IMR-90 (cell line): ENCODE measurements at regions not wholly inside any gene's neighbourhood (a gene's known extent, or its start where the extent isn't known, plus 50 kb on each side); places are given as distances from the start of the nearest gene placed in this dataset.

Experiments used
- ATAC-seq: fragments of 200-7000 bp; cut with Tn5 transposase; 2 replicates; pipeline ENCODE4 v1.9.1; 2020; ENCODE audit warnings: low read depth, mild to moderate bottlenecking, moderate library complexity
- BruUV-seq: library from RNA; stranded (reverse); fragments of 400-500 nt; replicated peaks from 2 replicates; lab custom pipeline; 2021; lab: Mats Ljungman, UMichigan
- CTCF ChIA-PET: fragments of 300-600 bp; formaldehyde crosslinking; extraction: SDS; loops from one replicate; lab custom pipeline; 2021; ENCODE audit warnings: antibody characterized with exemption; lab: Yijun Ruan, JAX
- POLR2A ChIA-PET: fragments of 300-600 bp; sonication (Branson Sonifier 250); formaldehyde crosslinking; loops from one replicate; lab custom pipeline; 2022; ENCODE audit warnings: antibody characterized with exemption; ENCODE audit not compliant: unreplicated experiment; lab: Charles Lee
- DNase-seq: peaks from one replicate; pipeline ENCODE4 v3.0.0; 2013
- H2AFZ ChIP-seq: replicated peaks from 2 replicates; pipeline ENCODE3; 2013; ENCODE audit warnings: low read length, mild to moderate bottlenecking; ENCODE audit not compliant: poor library complexity
- H2AK5ac ChIP-seq: 2 replicates; pipeline ENCODE4 v1.6.1; 2013; ENCODE audit warnings: low read depth, low read length, inconsistent platforms
- H2AK9ac ChIP-seq: replicated peaks from 2 replicates; pipeline ENCODE3; 2013; ENCODE audit warnings: mild to moderate bottlenecking, low read depth, low read length, moderate library complexity; ENCODE audit not compliant: poor library complexity
- H2BK120ac ChIP-seq: 2 replicates; pipeline ENCODE4 v1.6.1; 2013; ENCODE audit warnings: low read depth, low read length, inconsistent platforms
- H2BK15ac ChIP-seq: 3 replicates; pipeline ENCODE4 v1.6.1; 2013; ENCODE audit warnings: low read depth, low read length, inconsistent platforms
- H2BK20ac ChIP-seq: 2 replicates; pipeline ENCODE4 v1.6.1; 2013; ENCODE audit warnings: low read depth, mild to moderate bottlenecking, inconsistent platforms, low read length, moderate library complexity
- H2BK5ac ChIP-seq: 2 replicates; pipeline ENCODE4 v1.6.1; 2013; ENCODE audit warnings: mild to moderate bottlenecking, low read depth, low read length, inconsistent platforms; ENCODE audit not compliant: poor library complexity, severe bottlenecking
- H3K14ac ChIP-seq: replicated peaks from 2 replicates; pipeline ENCODE4 v1.6.1; 2013; ENCODE audit warnings: low read depth, low read length, inconsistent platforms
- H3K18ac ChIP-seq: 2 replicates; pipeline ENCODE4 v1.6.1; 2013; ENCODE audit warnings: low read depth, low read length, control low read depth
- H3K23ac ChIP-seq: 2 replicates; pipeline ENCODE4 v1.6.1; 2013; ENCODE audit warnings: low read depth, low read length, inconsistent platforms
- H3K27ac ChIP-seq: 2 replicates; pipeline ENCODE4 v1.5.1; 2013; ENCODE audit warnings: mild to moderate bottlenecking, control low read depth, low read length; ENCODE audit not compliant: insufficient read depth
- H3K27me3 ChIP-seq: 2 replicates; pipeline ENCODE4 v1.6.1; 2013; ENCODE audit warnings: low read length; ENCODE audit not compliant: control insufficient read depth, insufficient read depth
- H3K36me3 ChIP-seq: 2 replicates; pipeline ENCODE4 v1.6.1; 2013; ENCODE audit warnings: low read length, mixed read lengths; ENCODE audit not compliant: control insufficient read depth, insufficient read depth
- H3K4ac ChIP-seq: 2 replicates; pipeline ENCODE4 v1.6.1; 2013; ENCODE audit warnings: low read depth, low read length, inconsistent platforms
- H3K4me1 ChIP-seq: 2 replicates; pipeline ENCODE4 v1.6.1; 2013; ENCODE audit warnings: low read length, mixed read lengths; ENCODE audit not compliant: control insufficient read depth, insufficient read depth
- H3K4me2 ChIP-seq: 2 replicates; pipeline ENCODE4 v1.6.1; 2013; ENCODE audit warnings: low read depth, mild to moderate bottlenecking, control low read depth, low read length, moderate library complexity
- H3K4me3 ChIP-seq: 2 replicates; pipeline ENCODE4 v1.5.1; 2013; ENCODE audit warnings: low read depth, mild to moderate bottlenecking, control low read depth, low read length, moderate library complexity; ENCODE audit not compliant: insufficient read depth
- H3K56ac ChIP-seq: 2 replicates; pipeline ENCODE4 v1.6.1; 2013; ENCODE audit warnings: low read length, inconsistent platforms; ENCODE audit not compliant: insufficient read depth; ENCODE audit errors: extremely low read depth
- H3K79me1 ChIP-seq, 2 experiments: 2 replicates each; pipeline ENCODE4 v1.6.1; 2013; ENCODE audit warnings: low read length in 2 of 2, inconsistent platforms in 1 of 2, low read depth in 1 of 2
- H3K9ac ChIP-seq: 2 replicates; pipeline ENCODE4 v1.6.1; 2013; ENCODE audit warnings: low read depth, low read length, control low read depth
- H3K9me1 ChIP-seq: 2 replicates; pipeline ENCODE4 v1.6.1; 2013; ENCODE audit warnings: low read length, inconsistent platforms; ENCODE audit not compliant: insufficient read depth
- H3K9me3 ChIP-seq: 2 replicates; pipeline ENCODE4 v1.6.1; 2013; ENCODE audit warnings: low read length; ENCODE audit not compliant: control insufficient read depth, insufficient read depth
- H4K20me1 ChIP-seq: 2 replicates; pipeline ENCODE4 v1.6.1; 2013; ENCODE audit warnings: low read length, inconsistent platforms; ENCODE audit not compliant: insufficient read depth
- H4K5ac ChIP-seq: 2 replicates; pipeline ENCODE4 v1.6.1; 2013; ENCODE audit warnings: mild to moderate bottlenecking, low read depth, low read length, control low read depth
- H4K8ac ChIP-seq, 2 experiments: 2 replicates each; pipeline ENCODE4 v1.6.1; 2013; ENCODE audit warnings: low read depth in 2 of 2, low read length in 2 of 2, control low read depth in 1 of 2, inconsistent platforms in 1 of 2
- H4K91ac ChIP-seq: 2 replicates; pipeline ENCODE4 v1.6.1; 2013; ENCODE audit warnings: low read depth, low read length, inconsistent platforms; ENCODE audit not compliant: insufficient read depth
- BHLHE40 ChIP-seq: fragments of 150-350 bp; IDR thresholded peaks from 2 replicates; pipeline ENCODE4 v1.6.1; 2016; ENCODE audit warnings: mild to moderate bottlenecking, low read depth, low read length
- NFE2L2 ChIP-seq: fragments of 150-350 bp; IDR thresholded peaks from 2 replicates; pipeline ENCODE4 v1.6.1; 2016; ENCODE audit warnings: low read depth, mild to moderate bottlenecking, low read length
- WGBS, 2 experiments: methylation state at CpG; one replicate each; pipeline versions ENCODE4 v1.1.5 to v1.1.7; 2013; ENCODE audit warnings: missing lambda C conversion rate in 2 of 2; ENCODE audit not compliant: insufficient read length in 1 of 2; ENCODE audit errors: extremely low coverage in 2 of 2; 5-methylcytosine and 5-hydroxymethylcytosine counted together
- dilution Hi-C: fragments of 300-500 bp; cut with HindIII; formaldehyde crosslinking; loops from one replicate; pipeline ENCODE4 v1.14.3; 2018; ENCODE audit warnings: low sequenced_read_pairs; ENCODE audit not compliant: unreplicated experiment
- in situ Hi-C: fragments of 300-500 bp; cut with MboI; formaldehyde crosslinking; loops from 3 replicates; pipeline ENCODE4 v1.14.3; 2019; ENCODE audit warnings: low sequenced_read_pairs, inconsistent platforms, mixed read lengths
- intact Hi-C: fragments of 100-400 bp; cut with micrococcal nuclease; formaldehyde crosslinking; loops from 2 replicates; pipeline ENCODE4 v1.10.0; 2022

- Histone ChIP-seq H4K91ac (no peak overlapping the region), H2BK20ac (no peak overlapping the region), H3K36me3 (no peaks in the 10 kb centered on the region), H4K8ac (no peak overlapping the region), H3K27me3 (no peaks in the 10 kb centered on the region), H3K23ac (no peak overlapping the region), H4K20me1 (no peaks in the 10 kb centered on the region), H4K5ac (no peak overlapping the region), H3K4me1 (0 out of 2 replicates have a peak, but pooled peaks cover 2% of the 10 kb centered on the region), H3K79me1 (no peaks in the 10 kb centered on the region), H3K9me1 (no peaks in the 10 kb centered on the region), H3K14ac (no peak overlapping the region), H3K4ac (no peak overlapping the region), H3K4me3 (no peak overlapping the region), H2AFZ (no peak overlapping the region), H2AK9ac (no peak overlapping the region), H2BK15ac (no peak overlapping the region), H3K27ac (no peak overlapping the region), H3K9me3 (no peaks in the 10 kb centered on the region), H3K56ac (no peak overlapping the region), H2AK5ac (no peak overlapping the region), H3K18ac (no peak overlapping the region), H3K9ac (no peak overlapping the region), H2BK5ac (no peak overlapping the region), H2BK120ac (no peak overlapping the region), H3K4me2 (no peak overlapping the region)
- ChIA-PET CTCF (no interaction called here), POLR2A (no interaction called here)
- ATAC-seq (no peak), DNase-seq (no peak)
- no TSS peak for BruUV-seq
- 77% methylated on average over 4 of the region's 12 CpGs; no CpG with 5 or more reads in 1 of the 2 experiments for WGBS, 2 experiments
- in situ Hi-C loops: no loop called here
- intact Hi-C loops: no loop called here
- TF ChIP-seq NFE2L2: no peak
- no peak for TF ChIP-seq BHLHE40
- dilution Hi-C loops: no loop called here
Measured at GRCh38 chr4:28006021-28006420, 1145.4 kb downstream of the STIM2 start.
